ENCODE measurements at regions not wholly inside any gene's neighbourhood (a gene's known extent, or its start where the extent isn't known, plus 50 kb on each side); places are given as distances from the start of the nearest gene placed in this dataset.

DNA sequence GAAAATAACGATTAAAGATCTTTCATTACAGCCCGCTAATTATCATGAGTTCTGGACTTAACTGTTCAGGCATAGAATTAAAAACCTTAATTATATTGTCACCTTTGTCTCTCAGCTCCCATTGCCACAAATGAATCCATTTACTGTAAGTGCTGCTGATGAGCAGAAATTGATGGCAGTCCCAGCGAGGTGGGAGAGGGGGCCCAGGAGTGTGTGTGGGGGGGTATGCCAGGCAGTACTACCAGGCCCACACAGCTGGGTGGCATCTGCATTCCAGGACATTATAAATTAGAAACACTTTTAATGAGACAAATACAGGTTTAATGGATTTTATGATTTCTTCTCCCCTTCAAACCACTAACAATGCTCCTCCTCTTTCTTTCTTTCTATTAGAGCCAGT, 196.0 kb downstream of the MELK start:
- peaks cover 0 to 6% (median 0%) of the 10 kb centered on the region in 9 donors for H3K4me1 ChIP-seq
- H3K27me3 ChIP-seq, result peaks cover 0 to 65% (median 37%) of the 10 kb centered on the region in 7 donors
- H3K36me3 ChIP-seq, result no peaks in the 10 kb centered on the region
- no peak overlapping the region for H3K4me3 ChIP-seq
- intact Hi-C loops (cut with DNase I), result no loop called here
- ATAC-seq (no peak), DNase-seq (no peak)
- WGBS, 2 donors, result 77 to 83% methylated on average over 3 of the region's 3 CpGs
- peaks cover 0 to 6% (median 0%) of the 10 kb centered on the region in 11 donors for H3K9me3 ChIP-seq
- TF ChIP-seq, protein P1, sequence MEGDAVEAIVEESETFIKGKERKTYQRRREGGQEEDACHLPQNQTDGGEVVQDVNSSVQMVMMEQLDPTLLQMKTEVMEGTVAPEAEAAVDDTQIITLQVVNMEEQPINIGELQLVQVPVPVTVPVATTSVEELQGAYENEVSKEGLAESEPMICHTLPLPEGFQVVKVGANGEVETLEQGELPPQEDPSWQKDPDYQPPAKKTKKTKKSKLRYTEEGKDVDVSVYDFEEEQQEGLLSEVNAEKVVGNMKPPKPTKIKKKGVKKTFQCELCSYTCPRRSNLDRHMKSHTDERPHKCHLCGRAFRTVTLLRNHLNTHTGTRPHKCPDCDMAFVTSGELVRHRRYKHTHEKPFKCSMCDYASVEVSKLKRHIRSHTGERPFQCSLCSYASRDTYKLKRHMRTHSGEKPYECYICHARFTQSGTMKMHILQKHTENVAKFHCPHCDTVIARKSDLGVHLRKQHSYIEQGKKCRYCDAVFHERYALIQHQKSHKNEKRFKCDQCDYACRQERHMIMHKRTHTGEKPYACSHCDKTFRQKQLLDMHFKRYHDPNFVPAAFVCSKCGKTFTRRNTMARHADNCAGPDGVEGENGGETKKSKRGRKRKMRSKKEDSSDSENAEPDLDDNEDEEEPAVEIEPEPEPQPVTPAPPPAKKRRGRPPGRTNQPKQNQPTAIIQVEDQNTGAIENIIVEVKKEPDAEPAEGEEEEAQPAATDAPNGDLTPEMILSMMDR (IDR thresholded peaks at IDR 0.05), result no peak
- no peak overlapping the region for H3K27ac ChIP-seq

DNA sequence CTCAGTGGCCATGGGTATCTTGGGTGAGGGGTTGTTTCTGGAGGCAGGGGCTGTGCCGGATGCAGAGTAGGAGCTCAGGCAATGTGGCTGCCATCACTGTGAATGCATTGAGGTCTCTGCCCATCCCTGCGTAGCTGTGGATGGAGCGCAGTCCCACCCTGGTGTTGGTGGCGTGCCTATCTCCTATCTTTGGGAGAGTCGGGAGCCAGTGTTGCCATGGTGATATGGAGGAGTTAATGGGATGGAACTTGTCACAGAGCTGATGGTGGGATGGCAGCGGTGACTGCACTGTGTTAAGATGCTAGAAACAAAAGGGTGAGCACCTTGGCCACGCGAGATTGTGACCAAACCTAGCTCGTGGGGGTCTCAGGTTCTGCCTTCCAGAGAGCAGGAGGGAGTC, 197.3 kb downstream of the MELK start:
- DNase-seq, result no peak
- no peak overlapping the region for H3K4me3 ChIP-seq
- peaks cover 0 to 72% (median 42%) of the 10 kb centered on the region in 7 donors for H3K27me3 ChIP-seq
- intact Hi-C loops (cut with DNase I), result no loop called here
- 63 to 67% methylated on average over 9 of the region's 9 CpGs for WGBS, 2 donors
- no peaks in the 10 kb centered on the region for H3K36me3 ChIP-seq
- no peak overlapping the region for H3K27ac ChIP-seq
- peaks cover 0 to 6% (median 0%) of the 10 kb centered on the region in 9 donors for H3K4me1 ChIP-seq
- H3K9me3 ChIP-seq, result peaks cover 0 to 6% (median 0%) of the 10 kb centered on the region in 11 donors
- TF ChIP-seq, protein P1 (IDR thresholded peaks at IDR 0.05), result no peak
- ATAC-seq, result no peak

DNA sequence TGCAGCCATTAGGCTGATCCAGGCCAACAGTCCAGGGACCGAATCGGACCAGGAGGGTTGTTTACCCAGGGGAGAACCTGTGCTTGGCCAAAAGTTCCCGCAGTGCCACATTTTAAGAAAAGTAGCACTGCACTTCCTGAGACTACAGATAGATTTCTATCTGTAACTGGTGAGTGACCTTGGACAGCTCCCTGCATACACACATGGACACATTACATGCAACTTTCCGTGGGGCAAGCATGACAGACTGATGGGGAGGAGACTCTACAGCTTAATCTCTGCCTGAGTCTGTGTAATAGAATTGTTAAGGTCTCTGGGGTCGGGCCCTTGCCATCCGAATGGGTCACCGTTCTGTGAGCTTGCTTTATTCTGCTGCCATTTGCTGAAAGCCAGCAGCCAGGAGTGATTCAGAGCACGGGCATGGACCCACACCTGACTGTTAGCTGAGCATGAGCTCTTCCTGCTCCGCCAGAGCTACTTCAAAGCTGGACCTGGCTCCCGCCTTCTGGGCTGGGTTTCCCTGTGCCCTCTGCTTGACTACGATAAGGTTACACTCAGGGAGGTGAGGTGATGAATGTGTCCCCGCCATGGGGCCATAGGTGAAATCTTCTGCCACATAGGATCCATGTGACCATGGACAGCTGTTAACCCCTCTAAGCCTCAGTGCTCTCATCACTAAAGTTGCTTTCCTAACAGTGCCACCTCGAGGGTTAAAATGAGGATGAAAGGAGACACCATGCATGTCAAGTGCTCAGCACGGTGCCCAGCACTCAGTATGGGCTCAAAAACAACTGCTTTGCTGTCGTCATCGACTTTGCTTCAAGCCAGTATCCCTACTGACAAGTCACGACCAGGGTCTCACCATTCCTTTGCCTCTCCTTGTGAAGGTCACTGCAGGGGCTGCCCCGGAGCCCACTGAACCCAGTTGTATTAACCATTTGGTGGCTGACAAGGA, 200.0 kb downstream of the MELK start:
- Histone ChIP-seq H3K4me1 (no peaks in the 10 kb centered on the region), H3K27me3 (peaks cover 0 to 77% (median 41%) of the 10 kb centered on the region in 7 donors), H3K36me3 (no peaks in the 10 kb centered on the region), H3K27ac (no peak overlapping the region), H3K4me3 (no peak overlapping the region), H3K9me3 (no peaks in the 10 kb centered on the region)
- 31 to 32% methylated on average over 18 of the region's 18 CpGs for WGBS, 2 donors
- no peak for ATAC-seq
- no peak for DNase-seq
- intact Hi-C loops (cut with DNase I), result no loop called here
- TF ChIP-seq, protein P1 (IDR thresholded peaks at IDR 0.05), result no peak

DNA sequence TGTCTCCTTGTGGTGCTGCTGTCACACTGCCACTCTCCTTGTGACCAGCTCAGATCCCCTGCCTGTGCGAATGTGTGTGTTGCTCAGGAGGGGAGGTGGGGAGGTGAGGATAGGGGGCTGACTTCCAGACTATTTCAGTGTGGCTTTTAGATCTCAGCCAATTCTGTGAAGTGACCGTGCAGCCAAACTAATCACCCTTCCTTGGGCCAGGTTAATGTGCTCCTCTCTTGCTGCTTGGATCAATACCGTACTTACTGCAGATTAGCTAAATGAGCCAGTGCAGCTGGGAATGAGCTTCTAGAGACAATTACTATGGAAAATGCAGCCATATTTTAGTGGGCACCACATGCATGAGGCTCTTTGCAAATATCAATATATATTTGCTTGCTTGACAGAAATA, 206.0 kb downstream of the MELK start:
- Histone ChIP-seq H3K36me3 (no peaks in the 10 kb centered on the region), H3K4me3 (no peak overlapping the region), H3K4me1 (no peaks in the 10 kb centered on the region), H3K9me3 (no peaks in the 10 kb centered on the region), H3K27ac (no peak overlapping the region), H3K27me3 (peaks cover 0 to 88% (median 65%) of the 10 kb centered on the region in 7 donors)
- whole genome bisulfite sequencing, 2 donors, result 71 to 74% methylated on average over 3 of the region's 3 CpGs
- ATAC-seq (no peak), DNase-seq (no peak)
- intact Hi-C loops (cut with DNase I), result no loop called here
- TF ChIP-seq, protein P1 (IDR thresholded peaks at IDR 0.05), result no peak
